Cardiac muscle cell (in vitro differentiated cells and primary cell): ENCODE measurements at regions not wholly inside any gene's neighbourhood (a gene's known extent, or its start where the extent isn't known, plus 50 kb on each side); places are given as distances from the start of the nearest gene placed in this dataset.

Experiments used
- DNase-seq, 2 donors: peaks; one replicate each; pipeline versions ENCODE4 v3.0.0 to v3.0.0-alpha.2; 2010 to 2017; ENCODE audit warnings: low read depth in 1 of 2, low spot score in 1 of 2
- H3K27ac ChIP-seq: fragments of 200-600 bp; sonication (generic); 2 replicates; pipeline ENCODE4 v1.5.1; 2016
- H3K27me3 ChIP-seq: fragments of 200-600 bp; sonication (generic); 2 replicates; pipeline ENCODE4 v1.6.0; 2016; ENCODE audit warnings: control low read depth
- H3K36me3 ChIP-seq: fragments of 200-600 bp; sonication (generic); 2 replicates; pipeline ENCODE4 v1.5.1; 2016; ENCODE audit warnings: control low read depth
- H3K4me1 ChIP-seq: fragments of 200-600 bp; sonication (generic); 2 replicates; pipeline ENCODE4 v1.8.1; 2017; ENCODE audit warnings: low read depth, mild to moderate bottlenecking, mixed run types
- H3K4me3 ChIP-seq: fragments of 200-600 bp; sonication (generic); 2 replicates; pipeline ENCODE4 v1.5.1; 2016; ENCODE audit warnings: mild to moderate bottlenecking
- H3K9me3 ChIP-seq: fragments of 200-600 bp; sonication (generic); 2 replicates; pipeline ENCODE4 v1.5.1; 2017; ENCODE audit warnings: low read depth, mild to moderate bottlenecking, control low read depth
- TF ChIP-seq, protein P1 (sequence below): IDR thresholded peaks from 2 replicates; pipeline ENCODE4 v1.5.1; 2012; ENCODE audit warnings: low read depth, mild to moderate bottlenecking, low read length

DNA sequence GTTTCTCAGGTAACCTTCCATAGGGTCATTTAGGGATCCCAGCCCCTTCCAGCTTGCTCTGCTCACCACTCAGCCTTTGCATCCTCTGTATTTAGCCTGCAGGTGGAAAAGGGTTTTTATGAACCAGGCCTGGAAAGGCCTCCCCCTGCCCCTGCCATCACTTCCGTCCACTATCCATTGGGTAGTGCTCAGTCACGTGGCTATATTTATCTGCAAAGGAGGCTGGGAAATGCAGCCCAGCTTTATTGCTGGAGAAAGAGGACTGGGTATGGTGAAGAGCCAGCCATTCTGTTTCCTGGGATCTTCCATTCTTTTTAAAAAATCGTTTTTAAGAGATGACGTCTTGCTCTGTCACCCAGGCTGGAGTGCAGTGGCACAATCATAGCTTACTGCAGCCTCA is 87.0 kb upstream of the MAP1LC3B2 start:
- H3K27me3 ChIP-seq = no peaks in the 10 kb centered on the region
- H3K27ac ChIP-seq = no peak overlapping the region
- H3K36me3 ChIP-seq = no peaks in the 10 kb centered on the region
- TF ChIP-seq, protein P1, sequence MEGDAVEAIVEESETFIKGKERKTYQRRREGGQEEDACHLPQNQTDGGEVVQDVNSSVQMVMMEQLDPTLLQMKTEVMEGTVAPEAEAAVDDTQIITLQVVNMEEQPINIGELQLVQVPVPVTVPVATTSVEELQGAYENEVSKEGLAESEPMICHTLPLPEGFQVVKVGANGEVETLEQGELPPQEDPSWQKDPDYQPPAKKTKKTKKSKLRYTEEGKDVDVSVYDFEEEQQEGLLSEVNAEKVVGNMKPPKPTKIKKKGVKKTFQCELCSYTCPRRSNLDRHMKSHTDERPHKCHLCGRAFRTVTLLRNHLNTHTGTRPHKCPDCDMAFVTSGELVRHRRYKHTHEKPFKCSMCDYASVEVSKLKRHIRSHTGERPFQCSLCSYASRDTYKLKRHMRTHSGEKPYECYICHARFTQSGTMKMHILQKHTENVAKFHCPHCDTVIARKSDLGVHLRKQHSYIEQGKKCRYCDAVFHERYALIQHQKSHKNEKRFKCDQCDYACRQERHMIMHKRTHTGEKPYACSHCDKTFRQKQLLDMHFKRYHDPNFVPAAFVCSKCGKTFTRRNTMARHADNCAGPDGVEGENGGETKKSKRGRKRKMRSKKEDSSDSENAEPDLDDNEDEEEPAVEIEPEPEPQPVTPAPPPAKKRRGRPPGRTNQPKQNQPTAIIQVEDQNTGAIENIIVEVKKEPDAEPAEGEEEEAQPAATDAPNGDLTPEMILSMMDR = no peak
- no peaks in the 10 kb centered on the region for H3K4me1 ChIP-seq
- H3K4me3 ChIP-seq = no peak overlapping the region
- no peak for DNase-seq
- no peaks in the 10 kb centered on the region for H3K9me3 ChIP-seq

DNA sequence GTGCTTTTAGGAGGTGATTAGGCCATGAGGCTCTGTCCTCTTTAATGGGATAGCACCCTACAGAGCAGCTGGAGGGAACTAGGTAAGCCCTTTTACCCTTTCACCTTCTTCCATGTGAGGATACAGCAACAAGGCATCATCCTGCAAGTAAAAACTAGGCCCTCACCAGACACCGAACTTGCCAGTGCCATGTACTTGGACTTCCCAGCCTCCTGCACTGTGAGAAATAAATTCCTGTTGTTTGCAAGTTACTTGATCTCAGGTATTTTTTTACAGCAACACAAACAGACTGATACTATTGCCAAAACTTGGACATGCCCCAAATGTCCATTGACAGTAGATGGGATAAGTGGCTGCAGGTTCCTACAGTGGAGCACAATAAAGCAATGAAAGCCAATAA is 85.8 kb upstream of the MAP1LC3B2 start:
- no peak for DNase-seq
- Histone ChIP-seq H3K27ac (no peak overlapping the region), H3K4me1 (no peaks in the 10 kb centered on the region), H3K36me3 (no peaks in the 10 kb centered on the region), H3K9me3 (no peaks in the 10 kb centered on the region), H3K4me3 (no peak overlapping the region), H3K27me3 (no peaks in the 10 kb centered on the region)
- TF ChIP-seq, protein P1 = no peak

- peak in 1 of 2 donors; percentile 30 for DNase-seq
- H3K27me3 ChIP-seq = no peaks in the 10 kb centered on the region
- TF ChIP-seq, protein P1 = no peak
- H3K4me3 ChIP-seq = no peak overlapping the region
- no peaks in the 10 kb centered on the region for H3K4me1 ChIP-seq
- H3K27ac ChIP-seq = no peak overlapping the region
- H3K9me3 ChIP-seq = no peaks in the 10 kb centered on the region
- no peaks in the 10 kb centered on the region for H3K36me3 ChIP-seq
Observed at GRCh38 chr12:116474331-116474730, 84.8 kb upstream of the MAP1LC3B2 start.

DNA sequence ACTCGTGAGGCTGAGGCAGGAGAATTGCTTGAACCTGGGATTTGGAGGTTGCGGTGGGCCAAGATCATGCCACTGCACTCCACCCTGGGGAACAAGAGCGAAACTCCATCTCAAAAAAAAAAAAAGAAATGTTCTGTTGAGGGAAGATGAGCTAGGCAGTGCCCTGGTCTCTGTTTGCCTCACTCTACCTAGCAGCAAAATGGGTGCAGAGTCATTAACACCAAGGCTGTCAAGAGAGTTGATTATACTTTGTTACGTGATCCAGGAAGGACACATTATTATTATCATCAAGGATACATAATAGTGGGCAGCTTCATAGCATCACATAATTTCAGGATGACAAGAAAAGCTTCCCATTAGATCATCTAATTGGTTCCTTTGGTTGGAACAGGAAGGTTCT is 84.3 kb upstream of the MAP1LC3B2 start:
- no peak for DNase-seq
- Histone ChIP-seq H3K27ac (no peak overlapping the region), H3K36me3 (no peaks in the 10 kb centered on the region), H3K4me3 (no peak overlapping the region), H3K4me1 (no peaks in the 10 kb centered on the region), H3K9me3 (no peaks in the 10 kb centered on the region), H3K27me3 (no peaks in the 10 kb centered on the region)
- TF ChIP-seq, protein P1 = no peak

- no peaks in the 10 kb centered on the region for H3K36me3 ChIP-seq
- no peak overlapping the region for H3K27ac ChIP-seq
- no peaks in the 10 kb centered on the region for H3K27me3 ChIP-seq
- H3K4me1 ChIP-seq = no peaks in the 10 kb centered on the region
- TF ChIP-seq, protein P1 = no peak
- no peaks in the 10 kb centered on the region for H3K9me3 ChIP-seq
- DNase-seq = peak in 1 of 2 donors; percentile 11
- H3K4me3 ChIP-seq = no peak overlapping the region
Observed at GRCh38 chr12:116476227-116476822, 82.9 kb upstream of the MAP1LC3B2 start.
